Subcutaneous abdominal adipose tissue (tissue), 5 donors: ENCODE measurements at regions not wholly inside any gene's neighbourhood (a gene's known extent, or its start where the extent isn't known, plus 50 kb on each side); places are given as distances from the start of the nearest gene placed in this dataset.
"Not testable (repeated sequence)": the region's sequence is repeated elsewhere in the genome, so short reads cannot be mapped to it uniquely, and the experiment has no call there.

Experiments used
- H3K27ac ChIP-seq: one replicate; pipeline ENCODE4 v1.7.0; 2013; ENCODE audit warnings: low read depth, mild to moderate bottlenecking, inconsistent platforms, low read length, moderate library complexity
- H3K27me3 ChIP-seq, 5 donors: one replicate each; pipeline ENCODE4 v1.7.0; 2013; ENCODE audit warnings: low read length in 5 of 5, inconsistent platforms in 1 of 5; ENCODE audit not compliant: control insufficient read depth in 5 of 5, insufficient read depth in 4 of 5
- H3K36me3 ChIP-seq, 5 donors: one replicate each; pipeline ENCODE4 v1.7.0; 2013; ENCODE audit warnings: low read length in 5 of 5; ENCODE audit not compliant: control insufficient read depth in 5 of 5, insufficient read depth in 5 of 5
- H3K4me1 ChIP-seq, 5 donors: one replicate each; pipeline ENCODE4 v1.7.0; 2013; ENCODE audit warnings: low read length in 5 of 5, mild to moderate bottlenecking in 3 of 5, moderate library complexity in 1 of 5; ENCODE audit not compliant: control insufficient read depth in 5 of 5, insufficient read depth in 5 of 5
- H3K4me3 ChIP-seq, 5 donors: one replicate each; pipeline ENCODE4 v1.7.0; 2013; ENCODE audit warnings: low read length in 5 of 5, low read depth in 1 of 5
- H3K9ac ChIP-seq, 5 donors: one replicate each; pipeline ENCODE4 v1.7.0; 2013; ENCODE audit warnings: low read length in 5 of 5, mild to moderate bottlenecking in 4 of 5, moderate library complexity in 3 of 5
- H3K9me3 ChIP-seq, 5 donors: one replicate each; pipeline ENCODE4 v1.7.0; 2013; ENCODE audit warnings: low read length in 5 of 5; ENCODE audit not compliant: control insufficient read depth in 5 of 5
- donor health status: healthy.
- donor health status: healthy.
- donor health status: healthy.
- donor health status: healthy.
- donor health status: healthy.

DNA sequence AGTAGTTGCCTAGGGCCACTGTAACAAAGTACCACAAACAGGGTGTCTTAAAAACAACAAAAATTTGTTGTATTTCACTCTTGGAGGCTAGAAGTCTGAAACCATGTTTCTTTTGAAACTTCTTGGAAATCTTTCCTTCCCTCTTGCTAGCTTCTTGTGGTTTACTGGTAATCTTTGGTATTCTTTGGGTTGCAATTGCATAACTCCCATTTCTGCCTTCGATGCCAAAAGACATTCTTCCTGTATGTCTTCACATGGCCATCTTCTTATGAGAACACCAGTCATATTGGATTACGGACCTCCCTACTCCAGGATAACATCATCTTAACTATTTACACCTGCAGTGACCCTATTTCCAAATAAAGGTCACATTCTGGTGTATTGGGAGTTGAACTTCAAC, 357.4 kb downstream of the PPP1R3A start:
- H3K36me3 ChIP-seq = no peaks in the 10 kb centered on the region
- H3K4me1 ChIP-seq = peaks cover 0 to 3% (median 0%) of the 10 kb centered on the region in 5 donors
- no peak overlapping the region for H3K9ac ChIP-seq
- H3K9me3 ChIP-seq = no peaks in the 10 kb centered on the region
- no peaks in the 10 kb centered on the region for H3K27me3 ChIP-seq
- H3K4me3 ChIP-seq = no peak overlapping the region
- H3K27ac ChIP-seq = no peak overlapping the region

DNA sequence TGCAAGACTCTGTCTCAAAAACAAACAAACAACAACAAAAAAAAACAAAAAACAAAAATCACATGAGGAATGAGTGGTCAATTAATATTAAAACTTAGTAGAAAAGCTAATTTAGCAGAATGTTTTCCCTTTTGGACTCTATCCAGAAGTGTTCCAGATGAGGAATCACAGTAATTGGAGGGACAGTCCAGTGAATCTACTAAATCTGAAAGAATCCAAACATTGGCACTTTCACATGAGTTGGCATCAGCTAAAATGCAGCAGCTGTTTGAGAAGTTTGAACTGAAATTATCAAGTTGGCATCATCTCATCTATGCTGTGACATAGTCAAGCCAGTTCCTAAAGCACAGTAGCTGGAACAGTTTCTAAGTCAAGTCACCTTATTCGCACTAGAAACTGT, 367.8 kb downstream of the PPP1R3A start:
- Histone ChIP-seq H3K4me3 (no peak overlapping the region), H3K27me3 (no peaks in the 10 kb centered on the region), H3K36me3 (no peaks in the 10 kb centered on the region), H3K9ac (no peak overlapping the region), H3K9me3 (no peaks in the 10 kb centered on the region), H3K4me1 (no peaks in the 10 kb centered on the region), H3K27ac (no peak overlapping the region)

DNA sequence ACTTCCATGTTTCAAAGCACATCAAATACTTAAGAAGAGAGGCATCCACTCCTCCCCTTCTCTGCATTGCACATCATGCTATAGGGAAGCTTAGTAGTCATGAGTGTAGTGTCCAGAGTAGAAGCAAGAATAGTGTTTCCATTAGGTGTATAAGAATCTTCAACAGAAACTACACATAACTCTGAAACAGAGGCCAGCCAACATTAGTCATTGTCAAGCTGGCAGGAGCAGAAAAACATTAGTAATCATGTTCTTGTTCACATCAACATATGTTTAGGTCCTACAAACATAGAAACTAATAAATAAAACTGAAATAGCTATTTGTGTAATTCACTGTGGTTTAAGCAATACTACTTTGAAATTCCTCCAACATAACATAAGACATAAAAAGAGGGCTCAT, 370.2 kb downstream of the PPP1R3A start:
- H3K9me3 ChIP-seq = no peaks in the 10 kb centered on the region
- no peak overlapping the region for H3K9ac ChIP-seq
- H3K4me1 ChIP-seq = no peaks in the 10 kb centered on the region
- H3K27ac ChIP-seq = no peak overlapping the region
- H3K36me3 ChIP-seq = no peaks in the 10 kb centered on the region
- no peak overlapping the region for H3K4me3 ChIP-seq
- no peaks in the 10 kb centered on the region for H3K27me3 ChIP-seq

DNA sequence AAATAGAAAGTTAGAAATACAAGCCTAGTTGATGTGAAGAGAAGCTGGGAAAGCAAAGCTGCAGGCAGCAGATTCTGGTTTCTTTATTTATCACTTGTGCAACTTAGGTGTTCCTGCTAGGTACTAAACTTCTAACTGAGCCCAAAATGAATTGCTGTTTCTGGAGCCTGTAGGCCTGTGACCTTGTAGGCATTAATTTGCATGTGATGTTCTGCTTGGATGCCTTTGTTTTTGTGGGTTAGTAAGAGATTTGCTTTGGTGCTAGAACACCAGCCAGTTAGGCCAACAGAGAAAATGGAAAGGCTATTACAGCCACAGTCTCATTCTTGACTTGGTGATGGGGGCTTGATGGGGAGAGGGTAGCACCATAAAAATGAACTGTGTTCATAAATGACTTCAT, 370.7 kb downstream of the PPP1R3A start:
- Histone ChIP-seq H3K27me3 (no peaks in the 10 kb centered on the region), H3K9me3 (no peaks in the 10 kb centered on the region), H3K27ac (no peak overlapping the region), H3K4me3 (no peak overlapping the region), H3K36me3 (no peaks in the 10 kb centered on the region), H3K9ac (no peak overlapping the region), H3K4me1 (no peaks in the 10 kb centered on the region)

- H3K27ac ChIP-seq = no peak overlapping the region
- H3K27me3 ChIP-seq = no peaks in the 10 kb centered on the region
- H3K4me1 ChIP-seq = no peaks in the 10 kb centered on the region
- H3K9ac ChIP-seq = no peak overlapping the region
- H3K36me3 ChIP-seq = no peaks in the 10 kb centered on the region
- H3K4me3 ChIP-seq = no peak overlapping the region
- H3K9me3 ChIP-seq = no peaks in the 10 kb centered on the region
Measured at GRCh38 chr7:113521468-113521867, 397.3 kb downstream of the PPP1R3A start.

GRCh38 chr7:113519472-113519871, 399.3 kb downstream of the PPP1R3A start:
- Histone ChIP-seq H3K4me1 (no peaks in the 10 kb centered on the region), H3K9ac (no peak overlapping the region), H3K27ac (no peak overlapping the region), H3K27me3 (no peaks in the 10 kb centered on the region), H3K36me3 (no peaks in the 10 kb centered on the region), H3K9me3 (no peaks in the 10 kb centered on the region), H3K4me3 (no peak overlapping the region)

- Histone ChIP-seq H3K4me1 (no peaks in the 10 kb centered on the region), H3K27me3 (no peaks in the 10 kb centered on the region), H3K9me3 (peaks cover 0 to 4% (median 0%) of the 10 kb centered on the region in 5 donors), H3K36me3 (no peaks in the 10 kb centered on the region), H3K4me3 (no peak overlapping the region), H3K27ac (no peak overlapping the region), H3K9ac (no peak overlapping the region)
Measured at GRCh38 chr7:113504691-113505090, 386.3 kb upstream of the SMIM30 start.

- Histone ChIP-seq H3K9me3 (peaks cover 0 to 4% (median 0%) of the 10 kb centered on the region in 5 donors), H3K27me3 (no peaks in the 10 kb centered on the region), H3K27ac (no peak overlapping the region), H3K4me1 (no peaks in the 10 kb centered on the region), H3K36me3 (no peaks in the 10 kb centered on the region), H3K9ac (no peak overlapping the region), H3K4me3 (no peak overlapping the region)
Measured at GRCh38 chr7:113504142-113504541, 385.8 kb upstream of the SMIM30 start.

DNA sequence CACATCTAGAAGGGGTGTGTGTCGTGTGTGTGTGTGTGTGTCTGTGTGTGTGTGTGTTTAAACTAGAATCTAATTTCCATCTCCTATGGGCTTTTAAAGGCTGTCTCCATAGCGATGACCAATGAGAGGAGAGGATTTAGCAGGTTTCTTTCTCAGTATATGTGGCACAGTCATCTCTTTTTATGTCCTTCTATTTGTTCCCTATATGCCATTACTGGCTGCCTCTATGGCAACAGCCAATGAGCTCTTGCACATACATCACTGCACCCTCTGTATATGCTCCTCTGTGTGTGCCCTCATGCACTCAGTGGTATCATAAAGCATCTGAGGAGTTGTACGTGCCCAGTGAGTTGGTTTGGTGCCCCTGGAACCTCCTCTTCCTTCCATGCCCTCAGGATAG, 378.2 kb upstream of the SMIM30 start:
- not testable (repeated sequence) for H3K4me1 ChIP-seq, H3K27ac ChIP-seq, H3K9me3 ChIP-seq, H3K9ac ChIP-seq, H3K36me3 ChIP-seq, H3K4me3 ChIP-seq, H3K27me3 ChIP-seq

- H3K4me1 ChIP-seq, H3K4me3 ChIP-seq, H3K27ac ChIP-seq, H3K9me3 ChIP-seq, H3K36me3 ChIP-seq, H3K9ac ChIP-seq, H3K27me3 ChIP-seq: not testable (repeated sequence)
Measured at GRCh38 chr7:113494797-113495566, 376.6 kb upstream of the SMIM30 start.
